Neural crest cell (in vitro differentiated cells): ENCODE measurements at regions not wholly inside any gene's neighbourhood (a gene's known extent, or its start where the extent isn't known, plus 50 kb on each side); places are given as distances from the start of the nearest gene placed in this dataset.
"Not testable (repeated sequence)": the region's sequence is repeated elsewhere in the genome, so short reads cannot be mapped to it uniquely, and the experiment has no call there.

Experiments
- DNase-seq: peaks from one replicate; pipeline ENCODE4 v3.0.0; 2021; ENCODE audit warnings: low read depth, mixed read lengths, low spot score
- H3K27ac Mint-ChIP-seq: one replicate; pipeline ENCODE4 v1.8.0; 2021; ENCODE audit warnings: mild to moderate bottlenecking, mixed read lengths; ENCODE audit not compliant: unreplicated experiment
- H3K27me3 Mint-ChIP-seq: 2 replicates; pipeline ENCODE4 v1.8.0; 2021; ENCODE audit warnings: low read depth, mild to moderate bottlenecking, mixed read lengths
- H3K36me3 Mint-ChIP-seq: 2 replicates; pipeline ENCODE4 v1.8.0; 2021; ENCODE audit warnings: low read depth, mild to moderate bottlenecking, mixed read lengths
- H3K4me1 Mint-ChIP-seq: 2 replicates; pipeline ENCODE4 v1.8.0; 2021; ENCODE audit warnings: mixed read lengths
- H3K4me3 Mint-ChIP-seq: one replicate; pipeline ENCODE4 v1.8.0; 2021; ENCODE audit warnings: mild to moderate bottlenecking, mixed read lengths
- H3K9me3 Mint-ChIP-seq: 2 replicates; pipeline ENCODE4 v1.8.0; 2021; ENCODE audit warnings: mixed read lengths
- TF ChIP-seq, protein P1 (sequence below): fragments of 200-600 bp; sonication (generic); conservative IDR thresholded peaks from 2 replicates; pipeline ENCODE4 v1.5.0; 2021; ENCODE audit warnings: antibody characterized with exemption, mild to moderate bottlenecking

DNA sequence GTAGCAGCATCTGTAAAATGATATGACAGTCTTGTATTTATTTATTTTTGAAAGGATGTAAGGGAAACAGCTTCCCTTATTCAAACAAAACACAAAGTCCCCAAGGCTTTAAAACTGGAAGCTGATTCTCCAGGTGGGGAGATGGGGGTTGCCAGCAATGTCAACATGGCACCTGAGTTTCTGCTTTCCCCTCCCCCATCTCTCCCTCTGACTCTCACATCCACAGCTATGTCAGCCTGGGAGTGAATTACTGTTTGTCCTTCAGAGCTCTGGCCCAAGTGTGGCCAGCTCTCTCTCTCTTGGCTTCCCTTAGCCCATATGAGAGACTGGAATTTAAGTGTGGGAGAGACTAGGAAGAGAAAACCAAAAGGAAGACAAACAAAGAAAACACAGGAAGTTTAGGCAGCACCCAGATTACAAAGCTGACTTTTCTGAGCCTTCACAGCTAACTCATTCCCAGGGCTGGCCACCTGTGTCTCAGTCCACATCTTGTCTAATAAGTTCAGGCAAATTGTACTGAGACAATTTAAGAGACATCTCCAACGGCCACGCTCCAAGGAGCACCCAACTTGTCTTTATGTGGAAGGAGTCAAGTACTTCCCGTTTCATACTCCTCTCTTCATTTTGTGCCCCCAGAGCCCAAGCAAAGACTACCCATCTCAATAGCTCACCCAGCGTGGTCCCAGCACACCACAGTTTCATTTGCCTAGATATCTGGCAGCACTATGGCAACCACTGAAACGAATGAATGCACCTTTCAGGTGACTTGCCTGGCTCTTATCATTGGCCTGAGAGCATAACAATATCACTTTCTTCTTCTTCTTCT, 69.2 kb downstream of the SOX9 start:
- Mint-ChIP-seq H3K36me3 (no peaks in the 10 kb centered on the region), H3K4me1 (peaks cover 8% of the 10 kb centered on the region), H3K27me3 (no peaks in the 10 kb centered on the region), H3K27ac (peak overlapping the region; percentile 89), H3K4me3 (no peak overlapping the region), H3K9me3 (no peaks in the 10 kb centered on the region)
- DNase-seq, result no peak
- TF ChIP-seq, protein P1, sequence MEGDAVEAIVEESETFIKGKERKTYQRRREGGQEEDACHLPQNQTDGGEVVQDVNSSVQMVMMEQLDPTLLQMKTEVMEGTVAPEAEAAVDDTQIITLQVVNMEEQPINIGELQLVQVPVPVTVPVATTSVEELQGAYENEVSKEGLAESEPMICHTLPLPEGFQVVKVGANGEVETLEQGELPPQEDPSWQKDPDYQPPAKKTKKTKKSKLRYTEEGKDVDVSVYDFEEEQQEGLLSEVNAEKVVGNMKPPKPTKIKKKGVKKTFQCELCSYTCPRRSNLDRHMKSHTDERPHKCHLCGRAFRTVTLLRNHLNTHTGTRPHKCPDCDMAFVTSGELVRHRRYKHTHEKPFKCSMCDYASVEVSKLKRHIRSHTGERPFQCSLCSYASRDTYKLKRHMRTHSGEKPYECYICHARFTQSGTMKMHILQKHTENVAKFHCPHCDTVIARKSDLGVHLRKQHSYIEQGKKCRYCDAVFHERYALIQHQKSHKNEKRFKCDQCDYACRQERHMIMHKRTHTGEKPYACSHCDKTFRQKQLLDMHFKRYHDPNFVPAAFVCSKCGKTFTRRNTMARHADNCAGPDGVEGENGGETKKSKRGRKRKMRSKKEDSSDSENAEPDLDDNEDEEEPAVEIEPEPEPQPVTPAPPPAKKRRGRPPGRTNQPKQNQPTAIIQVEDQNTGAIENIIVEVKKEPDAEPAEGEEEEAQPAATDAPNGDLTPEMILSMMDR, result no peak

DNA sequence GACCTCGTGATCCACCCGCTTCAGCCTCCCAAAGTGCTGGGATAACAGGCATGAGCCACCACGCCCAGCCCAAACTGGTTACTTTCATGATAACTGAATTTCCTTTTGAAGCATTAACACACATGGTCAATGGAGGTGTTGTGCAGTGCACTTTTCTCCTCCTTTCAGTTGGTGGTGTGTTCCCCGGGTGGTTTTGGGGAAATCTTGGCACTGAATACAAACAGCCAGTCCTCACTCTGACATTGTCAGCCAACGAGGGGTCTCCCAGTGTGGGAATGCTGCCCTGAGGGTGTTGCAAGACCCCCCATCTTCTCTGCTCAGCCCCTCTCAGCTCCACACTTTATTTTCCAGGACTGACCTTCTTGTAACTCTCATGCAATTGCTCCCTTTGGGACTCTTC, 70.5 kb downstream of the SOX9 start:
- Mint-ChIP-seq H3K36me3 (peaks cover 2% of the 10 kb centered on the region), H3K27ac (no peak overlapping the region), H3K4me1 (no peaks in the 10 kb centered on the region), H3K4me3 (no peak overlapping the region), H3K27me3 (no peaks in the 10 kb centered on the region), H3K9me3 (peaks cover 2% of the 10 kb centered on the region)
- no peak for DNase-seq
- TF ChIP-seq, protein P1, result no peak

DNA sequence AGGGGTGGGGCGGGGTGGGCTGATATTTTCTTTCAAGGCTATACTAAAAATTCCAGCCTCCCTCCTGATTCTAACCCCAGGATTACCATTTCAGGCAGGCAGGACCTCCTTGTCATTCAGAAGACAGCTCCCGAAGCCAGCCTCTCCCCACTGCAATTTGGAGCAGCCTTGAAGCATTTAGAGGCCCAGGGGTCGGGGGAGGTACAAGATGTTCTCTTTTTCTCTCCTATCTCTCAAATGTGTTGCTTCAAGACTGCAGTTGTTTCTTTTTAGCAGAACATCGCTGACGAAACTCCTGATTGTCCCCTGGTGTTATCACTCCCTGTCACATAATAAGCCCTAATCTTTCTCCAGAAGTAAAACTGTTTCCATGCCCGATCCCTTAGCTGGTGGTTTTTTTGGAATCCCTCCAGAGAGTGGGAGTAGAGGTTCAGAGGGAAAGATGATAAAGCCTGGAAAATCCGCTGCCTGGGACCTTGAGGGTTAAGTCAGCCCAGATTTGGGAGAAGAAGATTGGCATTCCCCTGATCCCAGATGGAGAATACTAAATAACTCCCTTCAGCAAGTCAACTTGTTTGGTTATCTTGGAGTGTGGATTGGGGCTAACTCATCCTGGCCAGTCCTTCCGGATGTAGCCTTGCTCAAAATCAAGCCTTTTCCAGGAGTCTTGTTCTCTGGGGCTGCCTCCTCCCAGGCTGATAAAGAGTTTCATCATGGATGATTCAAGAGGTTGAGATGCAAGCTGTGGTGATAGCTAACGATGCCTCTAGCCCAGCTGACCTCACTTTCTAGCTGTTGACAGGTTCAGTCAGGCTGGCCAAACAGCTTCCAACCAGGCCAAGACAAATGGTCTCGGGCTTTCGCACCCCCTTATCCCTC, 71.3 kb downstream of the SOX9 start:
- DNase-seq, result no peak
- Mint-ChIP-seq H3K4me1 (no peaks in the 10 kb centered on the region), H3K27me3 (no peaks in the 10 kb centered on the region), H3K27ac (peak overlapping the region; percentile 27), H3K4me3 (no peak overlapping the region), H3K36me3 (peaks cover 2% of the 10 kb centered on the region), H3K9me3 (peaks cover 2% of the 10 kb centered on the region)
- TF ChIP-seq, protein P1, result no peak

DNA sequence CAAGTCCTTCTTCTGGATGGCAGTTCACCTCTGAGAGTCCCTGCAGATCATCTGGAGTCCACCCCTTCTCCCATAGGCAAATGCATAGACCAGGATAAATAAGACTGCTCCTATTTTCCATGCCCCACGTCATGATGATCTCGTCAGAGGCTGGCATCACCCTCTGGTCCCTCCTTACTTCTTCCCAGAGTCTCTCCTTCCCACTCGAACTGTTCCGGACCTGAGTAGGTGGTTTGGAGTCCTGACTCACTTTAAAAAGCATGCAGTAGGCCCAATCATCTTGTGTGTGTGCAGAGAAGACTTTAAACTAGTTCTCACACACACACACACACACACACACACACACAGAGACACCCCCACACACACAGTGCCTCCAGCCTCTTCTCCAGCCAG, 72.0 kb downstream of the SOX9 start:
- TF ChIP-seq, protein P1, result no peak
- DNase-seq, result no peak
- Mint-ChIP-seq H3K4me1 (no peaks in the 10 kb centered on the region), H3K36me3 (peaks cover 2% of the 10 kb centered on the region), H3K27me3 (no peaks in the 10 kb centered on the region), H3K4me3 (no peak overlapping the region), H3K9me3 (peaks cover 2% of the 10 kb centered on the region), H3K27ac (peak overlapping the region; percentile 40)

DNA sequence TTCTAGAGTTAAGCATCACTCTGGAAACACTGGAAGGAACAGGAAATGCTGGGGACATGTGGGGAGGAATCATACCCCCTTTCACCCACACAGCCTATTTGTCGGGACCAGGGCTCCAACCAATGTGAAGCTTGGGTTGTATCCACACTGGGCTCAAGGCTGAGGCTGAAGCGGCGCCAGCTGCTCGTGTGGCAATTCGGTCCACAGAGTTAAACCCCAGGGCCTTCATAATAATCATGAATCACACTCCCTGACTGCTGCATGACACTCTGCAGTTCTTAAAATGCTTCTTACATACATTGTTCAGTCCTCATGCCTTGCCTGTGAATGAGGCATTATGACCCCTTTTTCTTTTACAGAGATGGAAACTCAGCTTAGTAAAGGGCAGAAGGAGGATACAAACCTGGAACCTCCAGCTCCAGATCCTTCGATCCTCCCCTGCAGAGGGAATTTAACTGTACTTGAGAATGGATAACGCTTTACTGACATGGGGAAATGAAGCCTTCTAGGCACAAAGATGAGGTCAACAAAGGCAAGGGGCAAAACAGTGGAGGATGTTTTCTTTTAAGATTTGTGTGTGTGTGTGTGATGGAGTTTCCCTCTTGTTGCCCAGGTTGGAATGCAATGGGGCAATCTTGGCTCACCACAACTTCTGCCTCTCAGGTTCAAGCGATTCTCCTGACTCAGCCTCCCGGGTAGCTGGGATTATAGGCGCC, 72.7 kb downstream of the SOX9 start:
- Mint-ChIP-seq H3K27me3 (no peaks in the 10 kb centered on the region), H3K36me3 (peaks cover 2% of the 10 kb centered on the region), H3K4me3 (no peak overlapping the region), H3K4me1 (no peaks in the 10 kb centered on the region), H3K27ac (no peak overlapping the region), H3K9me3 (peaks cover 5% of the 10 kb centered on the region)
- TF ChIP-seq, protein P1, result no peak
- DNase-seq, result no peak

DNA sequence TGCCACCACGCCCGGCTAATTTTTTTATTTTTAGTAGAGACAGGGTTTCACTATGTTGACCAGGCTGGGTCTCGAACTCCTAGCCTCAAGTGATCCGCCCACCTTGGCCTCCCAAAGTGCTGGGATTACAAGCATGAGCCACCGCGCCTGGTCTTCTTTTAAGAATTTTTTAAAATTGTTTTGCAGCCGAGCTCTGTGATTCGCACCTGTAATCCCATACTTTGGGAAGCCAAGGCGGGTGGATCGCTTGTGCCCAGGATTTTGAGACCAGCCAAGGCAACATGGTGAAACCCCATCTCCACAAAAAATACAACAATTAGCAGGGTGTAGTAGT, 73.3 kb downstream of the SOX9 start:
- H3K27ac Mint-ChIP-seq, H3K4me1 Mint-ChIP-seq, H3K9me3 Mint-ChIP-seq, H3K27me3 Mint-ChIP-seq, DNase-seq, H3K36me3 Mint-ChIP-seq, H3K4me3 Mint-ChIP-seq: not testable (repeated sequence)
